ENCODE measurements at regions not wholly inside any gene's neighbourhood (a gene's known extent, or its start where the extent isn't known, plus 50 kb on each side); places are given as distances from the start of the nearest gene placed in this dataset.

DNA sequence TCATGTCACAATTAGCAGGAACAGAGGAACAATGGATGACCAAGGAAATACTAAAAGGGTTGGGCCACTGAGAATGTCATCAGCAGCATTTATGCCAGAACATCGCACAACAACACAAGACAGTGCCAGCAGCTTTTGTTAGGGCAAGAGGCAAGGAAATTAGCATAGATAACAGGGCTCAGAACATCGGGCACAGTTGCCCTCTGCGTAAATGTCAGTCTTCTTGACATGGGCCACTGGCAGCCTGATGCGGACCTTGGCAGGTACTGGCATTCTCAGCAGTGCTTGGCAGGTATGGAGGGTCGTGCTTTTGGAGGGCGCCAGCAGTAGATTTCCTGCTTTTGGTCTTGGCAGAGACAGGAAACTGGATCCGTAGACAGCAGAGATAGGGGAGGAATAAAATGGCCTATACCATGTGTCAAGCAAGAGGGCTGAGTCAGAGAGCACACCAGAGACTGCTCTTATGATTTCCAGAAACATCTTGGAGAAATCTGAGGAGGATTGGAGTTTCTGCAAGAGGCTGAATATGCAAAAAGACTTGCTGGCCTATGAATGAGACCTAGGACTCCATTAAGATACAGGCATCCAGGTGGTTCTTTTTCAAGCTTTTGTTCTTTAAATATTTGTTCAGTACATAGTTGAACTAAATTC, 371.5 kb upstream of the MTPN start:
- no peak for TF ChIP-seq POLR2A (IDR thresholded peaks at IDR 0.05)
- TF ChIP-seq, protein P1, sequence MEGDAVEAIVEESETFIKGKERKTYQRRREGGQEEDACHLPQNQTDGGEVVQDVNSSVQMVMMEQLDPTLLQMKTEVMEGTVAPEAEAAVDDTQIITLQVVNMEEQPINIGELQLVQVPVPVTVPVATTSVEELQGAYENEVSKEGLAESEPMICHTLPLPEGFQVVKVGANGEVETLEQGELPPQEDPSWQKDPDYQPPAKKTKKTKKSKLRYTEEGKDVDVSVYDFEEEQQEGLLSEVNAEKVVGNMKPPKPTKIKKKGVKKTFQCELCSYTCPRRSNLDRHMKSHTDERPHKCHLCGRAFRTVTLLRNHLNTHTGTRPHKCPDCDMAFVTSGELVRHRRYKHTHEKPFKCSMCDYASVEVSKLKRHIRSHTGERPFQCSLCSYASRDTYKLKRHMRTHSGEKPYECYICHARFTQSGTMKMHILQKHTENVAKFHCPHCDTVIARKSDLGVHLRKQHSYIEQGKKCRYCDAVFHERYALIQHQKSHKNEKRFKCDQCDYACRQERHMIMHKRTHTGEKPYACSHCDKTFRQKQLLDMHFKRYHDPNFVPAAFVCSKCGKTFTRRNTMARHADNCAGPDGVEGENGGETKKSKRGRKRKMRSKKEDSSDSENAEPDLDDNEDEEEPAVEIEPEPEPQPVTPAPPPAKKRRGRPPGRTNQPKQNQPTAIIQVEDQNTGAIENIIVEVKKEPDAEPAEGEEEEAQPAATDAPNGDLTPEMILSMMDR (IDR thresholded peaks at IDR 0.05) = no peak
